GM21528 (cell line): ENCODE measurements at regions not wholly inside any gene's neighbourhood (a gene's known extent, or its start where the extent isn't known, plus 50 kb on each side); places are given as distances from the start of the nearest gene placed in this dataset.

Source experiments
- ATAC-seq: cut with Tn5 transposase; IDR thresholded peaks from one replicate; pipeline ENCODE4 v1.9.1; 2021; ENCODE audit warnings: mild to moderate bottlenecking, moderate library complexity; ENCODE audit not compliant: unreplicated experiment, low FRiP score

DNA sequence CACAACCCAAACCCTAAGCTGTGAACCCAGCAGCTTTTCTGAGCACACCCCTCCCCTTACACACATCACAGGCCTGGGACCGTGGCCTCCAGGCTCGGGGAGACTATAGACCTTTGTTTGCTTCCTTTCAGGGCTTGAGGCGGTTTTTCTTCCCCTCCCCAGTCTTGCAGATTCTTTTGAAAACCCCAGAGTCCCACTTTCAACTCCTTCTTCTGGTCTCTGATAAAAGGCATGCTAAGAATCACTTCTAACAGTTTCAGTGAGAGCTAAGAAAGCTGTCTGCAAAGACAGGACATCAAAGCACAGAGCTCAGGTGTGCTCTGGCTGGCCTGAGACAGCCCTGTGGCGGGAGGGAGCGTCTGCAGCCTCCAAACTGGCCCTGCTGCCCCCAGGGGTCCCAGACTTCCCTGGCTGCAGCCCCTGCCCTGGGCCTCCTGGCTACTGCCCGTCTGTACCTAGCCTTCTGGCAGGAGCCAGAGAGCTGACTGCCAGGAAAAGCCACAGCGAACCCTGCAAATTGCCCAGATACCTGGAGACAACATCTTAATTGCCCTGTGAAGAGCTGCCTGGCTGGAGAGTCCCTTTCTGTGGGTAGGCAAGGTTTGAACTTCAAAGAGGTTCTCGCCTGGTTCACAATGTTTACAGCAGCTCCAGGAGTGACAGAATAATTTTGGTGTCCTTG lies 138.9 kb downstream of the GADD45G start:
- ATAC-seq: peak; percentile 52

DNA sequence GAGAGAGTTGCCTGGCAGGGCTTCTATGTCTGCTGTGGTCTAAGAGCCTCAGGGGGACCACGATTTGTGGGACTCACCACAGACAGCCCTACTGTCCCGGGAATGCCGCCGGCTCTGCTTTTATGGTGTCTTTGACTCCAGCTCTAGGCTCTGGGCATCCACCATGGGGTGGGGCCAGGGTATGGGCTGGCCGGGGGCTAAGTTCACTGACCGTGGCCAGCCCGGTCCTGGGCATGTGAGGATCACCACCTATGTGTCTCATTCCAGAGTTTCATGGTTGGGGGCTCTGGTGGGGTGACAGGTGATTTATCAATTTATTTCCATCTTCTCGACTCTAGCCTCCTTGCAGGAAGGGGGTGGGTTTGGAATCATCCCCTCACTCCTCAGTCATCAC lies 139.4 kb downstream of the GADD45G start:
- ATAC-seq: no peak

DNA sequence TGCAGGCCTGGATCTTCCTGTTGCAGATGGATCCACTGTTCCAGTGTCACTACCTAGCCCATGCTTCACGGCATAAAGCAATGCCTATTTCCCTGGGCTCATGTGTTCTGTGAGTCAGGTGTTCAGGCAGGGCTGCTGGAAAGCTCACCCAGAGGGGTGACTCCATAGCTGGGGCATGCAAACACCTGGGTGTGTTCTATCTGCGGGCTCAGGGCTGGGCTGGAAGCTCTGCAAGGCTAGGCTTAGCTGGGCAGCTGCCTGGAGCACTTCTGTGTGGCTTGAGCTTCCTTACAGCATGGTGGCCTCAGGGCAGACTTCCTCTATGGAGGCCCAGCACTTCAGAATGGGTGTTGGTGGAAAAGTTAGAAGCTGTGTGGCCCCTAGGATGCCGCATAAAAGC lies 139.9 kb downstream of the GADD45G start:
- ATAC-seq: no peak

DNA sequence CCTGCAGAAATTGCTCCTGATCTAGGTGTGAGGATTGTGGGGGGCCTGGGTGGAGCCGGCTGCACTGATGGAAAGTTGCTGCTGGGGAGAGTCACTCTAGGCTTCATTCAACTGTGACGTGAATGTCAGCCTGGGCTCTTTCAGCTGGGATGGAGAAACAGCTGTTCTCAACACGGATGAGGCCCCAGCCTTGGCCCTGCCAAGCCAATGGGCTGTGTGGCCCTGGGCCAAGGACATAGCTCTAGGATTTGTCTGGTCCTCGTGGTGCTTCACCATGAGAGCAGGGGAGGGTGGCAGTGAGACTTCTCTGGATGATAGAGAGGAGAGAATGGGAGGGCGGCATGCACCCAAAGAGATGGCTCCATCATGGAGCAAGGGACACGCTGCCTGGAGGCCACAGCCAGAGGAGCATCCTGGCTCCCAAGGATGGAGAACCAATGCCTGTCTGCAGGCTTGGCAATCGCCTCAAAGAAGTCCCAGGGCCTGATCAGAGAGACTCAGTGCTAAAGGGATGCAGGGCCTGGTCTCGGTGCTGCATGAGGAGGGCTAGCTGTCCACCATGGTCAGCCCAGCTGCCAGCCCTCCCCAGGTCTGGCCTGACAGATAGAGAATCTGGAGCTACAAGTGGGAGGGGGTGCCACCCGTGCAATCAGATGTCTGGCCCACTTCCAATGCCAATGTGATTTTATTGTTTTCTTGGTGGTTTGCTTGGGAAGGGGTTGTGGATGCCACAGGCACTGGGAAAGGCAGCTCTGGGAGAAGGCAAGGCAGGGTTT lies 141.0 kb downstream of the GADD45G start:
- ATAC-seq: no peak

DNA sequence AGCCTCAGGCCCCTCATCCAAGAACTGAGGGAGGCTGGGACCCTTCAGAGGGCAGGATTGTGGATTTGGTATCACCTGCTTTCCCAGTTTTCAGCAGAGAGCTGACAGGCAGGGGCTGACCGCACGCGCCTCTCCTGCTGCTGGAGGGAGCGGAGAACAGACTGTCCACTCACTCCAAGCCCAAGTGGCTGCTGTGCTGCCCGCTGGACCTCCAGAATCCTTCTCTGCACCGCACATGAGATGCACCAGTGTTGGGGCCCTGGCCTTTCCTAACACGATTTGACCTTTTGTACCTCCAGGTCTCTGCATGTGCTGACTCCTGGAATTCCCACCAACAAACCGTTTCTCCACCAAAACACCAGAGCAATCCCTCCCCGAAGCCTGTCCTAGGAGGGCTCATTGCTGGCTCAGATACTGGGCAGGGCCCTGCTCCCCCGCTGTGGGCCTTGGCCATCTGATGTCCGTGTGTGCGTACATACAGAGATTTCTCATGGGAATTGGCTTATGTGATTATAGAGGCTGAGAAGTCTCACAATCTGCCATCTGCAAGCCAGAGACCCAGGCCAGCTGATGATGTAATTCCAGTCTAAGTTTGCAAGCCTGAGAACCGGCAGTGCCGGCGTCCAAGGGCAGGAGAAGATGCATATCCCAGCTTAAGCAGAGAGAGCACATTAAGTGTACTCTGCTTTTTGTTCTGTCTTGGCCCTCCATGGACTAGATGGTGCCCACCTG lies 141.7 kb downstream of the GADD45G start:
- ATAC-seq: no peak

DNA sequence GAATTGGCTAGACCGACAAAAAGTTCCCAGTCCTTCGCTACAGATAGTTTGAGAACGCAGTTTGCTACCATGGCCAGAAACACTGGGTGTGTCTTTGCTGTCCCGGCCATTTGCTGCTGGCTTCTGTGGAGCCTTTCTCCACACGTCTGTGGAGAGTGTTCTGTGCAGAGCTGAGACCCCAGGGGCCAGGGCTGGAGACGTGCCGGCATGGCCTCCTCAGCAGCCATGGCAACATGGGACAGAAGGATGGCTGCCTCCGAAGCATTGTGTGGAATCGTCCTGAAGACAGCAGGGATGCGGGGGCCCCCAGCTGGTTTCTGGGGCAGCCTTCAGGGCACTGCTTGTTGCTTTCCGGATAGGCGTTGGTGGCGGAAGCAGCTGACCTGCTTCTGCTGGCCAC lies 142.8 kb downstream of the GADD45G start:
- ATAC-seq: no peak

DNA sequence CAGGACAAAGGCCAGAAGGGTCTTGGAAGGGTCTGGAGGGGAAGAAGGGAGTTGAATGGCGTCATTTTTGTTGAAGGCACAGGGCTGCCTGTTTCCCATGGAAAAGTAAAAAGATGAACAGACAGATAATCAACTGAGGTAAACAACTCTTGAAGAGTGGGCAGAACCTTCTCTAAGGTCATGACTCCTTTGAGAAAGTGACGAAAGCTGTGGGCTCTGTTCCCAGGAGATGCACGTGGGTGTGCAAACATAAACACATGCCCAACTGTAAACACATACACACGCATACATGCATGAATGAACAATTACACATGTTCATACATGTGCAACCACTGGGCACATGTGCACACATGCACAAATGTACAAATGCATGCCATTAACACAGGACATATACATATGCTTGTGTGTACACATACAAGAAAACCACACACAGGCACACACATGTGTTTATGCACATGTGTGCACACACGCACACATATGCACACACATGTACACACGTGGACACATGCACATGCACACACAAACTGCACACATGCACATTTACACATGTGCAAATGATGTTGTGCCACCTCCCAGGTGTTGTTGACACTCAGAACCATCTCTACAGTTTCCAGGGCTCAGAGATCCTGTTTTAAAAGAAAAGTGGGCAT lies 143.3 kb downstream of the GADD45G start:
- ATAC-seq: no peak

DNA sequence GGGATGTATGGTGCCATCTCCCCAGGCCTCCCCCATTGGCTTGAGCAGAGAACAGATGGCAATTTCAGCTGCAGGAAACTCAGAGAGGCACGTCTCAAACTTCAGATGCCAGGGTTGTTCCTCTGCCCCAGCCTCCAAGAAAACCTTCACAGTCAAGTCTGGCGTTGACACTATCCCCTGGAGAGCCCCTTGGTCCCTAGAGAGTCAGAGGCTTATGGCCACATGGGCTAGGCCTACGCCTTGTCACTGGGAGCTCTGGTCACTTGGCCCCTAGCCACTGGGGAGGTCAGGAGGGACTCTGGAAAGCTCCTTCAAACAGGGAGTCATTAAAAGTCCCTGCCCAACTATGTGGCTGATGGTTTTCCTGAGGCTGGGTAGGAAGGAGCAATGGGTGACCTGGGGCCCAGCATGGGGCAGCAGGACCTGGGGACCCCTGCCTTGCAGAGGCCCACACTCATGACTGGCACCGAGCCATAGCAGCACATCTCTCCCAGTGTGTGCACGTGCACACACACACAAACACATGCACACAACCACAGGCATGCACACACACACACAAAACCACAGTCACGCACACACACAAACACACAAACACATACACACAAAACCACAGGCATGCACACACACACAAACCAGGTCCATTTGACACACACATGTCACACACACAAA lies 144.2 kb downstream of the GADD45G start:
- ATAC-seq: no peak

DNA sequence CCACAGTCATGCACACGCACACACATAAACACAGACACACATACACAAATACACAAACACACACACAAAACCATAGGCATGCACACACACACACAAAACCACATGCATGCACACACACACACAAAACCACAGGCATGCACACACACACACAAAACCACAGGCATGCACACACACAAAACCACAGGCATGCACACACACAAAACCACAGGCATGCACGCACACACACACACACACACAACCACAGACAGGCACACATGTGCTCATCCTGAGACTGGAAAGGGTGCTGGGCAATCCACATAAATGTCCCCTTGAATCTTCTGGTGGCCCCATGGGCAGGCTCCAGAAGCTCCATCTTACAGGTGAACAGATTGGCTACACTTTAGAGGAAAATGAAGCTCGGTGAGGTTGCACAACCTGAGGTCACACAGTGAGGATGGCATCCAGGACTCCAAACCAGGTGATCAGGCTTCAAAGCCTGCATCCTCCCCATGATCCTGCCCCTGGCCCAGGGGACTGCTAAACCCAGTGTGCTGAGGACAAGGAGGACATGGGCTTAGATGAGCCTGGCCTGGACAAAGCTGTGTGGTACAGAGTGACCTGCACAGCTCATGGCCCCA lies 144.8 kb downstream of the GADD45G start:
- ATAC-seq: no peak

DNA sequence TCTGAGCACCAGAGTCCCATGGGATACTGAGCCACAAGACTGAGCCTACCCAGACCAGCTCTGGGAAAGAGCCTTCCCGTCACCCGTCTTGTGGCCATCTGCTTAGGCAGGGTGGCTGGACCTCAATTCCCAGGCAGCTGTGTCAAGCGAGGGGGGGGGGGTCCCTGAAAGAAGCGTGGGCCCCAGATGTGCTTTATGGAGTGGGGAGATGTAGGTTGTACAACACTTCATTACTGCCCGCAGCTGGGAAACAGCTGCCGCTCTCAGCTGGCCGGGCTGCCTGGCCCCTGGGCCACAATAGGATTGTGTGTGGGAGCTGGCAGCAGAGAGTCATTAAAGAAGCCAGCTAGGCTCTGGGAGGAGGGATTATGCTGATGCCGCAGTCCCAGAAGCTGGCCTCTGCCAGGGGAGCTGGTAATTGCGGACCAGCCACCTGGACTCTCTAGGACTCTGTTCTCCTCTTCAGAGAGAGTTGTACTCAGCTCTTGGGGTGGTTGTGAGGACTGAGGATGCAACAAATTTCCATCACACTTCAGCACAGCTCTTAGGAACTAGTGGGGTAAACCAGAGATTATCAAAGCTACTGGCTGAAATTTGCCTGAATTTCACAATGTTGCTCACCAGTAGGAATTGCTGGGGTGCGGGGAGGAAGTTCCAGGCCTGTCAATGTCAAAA lies 145.4 kb downstream of the GADD45G start:
- no peak for ATAC-seq

DNA sequence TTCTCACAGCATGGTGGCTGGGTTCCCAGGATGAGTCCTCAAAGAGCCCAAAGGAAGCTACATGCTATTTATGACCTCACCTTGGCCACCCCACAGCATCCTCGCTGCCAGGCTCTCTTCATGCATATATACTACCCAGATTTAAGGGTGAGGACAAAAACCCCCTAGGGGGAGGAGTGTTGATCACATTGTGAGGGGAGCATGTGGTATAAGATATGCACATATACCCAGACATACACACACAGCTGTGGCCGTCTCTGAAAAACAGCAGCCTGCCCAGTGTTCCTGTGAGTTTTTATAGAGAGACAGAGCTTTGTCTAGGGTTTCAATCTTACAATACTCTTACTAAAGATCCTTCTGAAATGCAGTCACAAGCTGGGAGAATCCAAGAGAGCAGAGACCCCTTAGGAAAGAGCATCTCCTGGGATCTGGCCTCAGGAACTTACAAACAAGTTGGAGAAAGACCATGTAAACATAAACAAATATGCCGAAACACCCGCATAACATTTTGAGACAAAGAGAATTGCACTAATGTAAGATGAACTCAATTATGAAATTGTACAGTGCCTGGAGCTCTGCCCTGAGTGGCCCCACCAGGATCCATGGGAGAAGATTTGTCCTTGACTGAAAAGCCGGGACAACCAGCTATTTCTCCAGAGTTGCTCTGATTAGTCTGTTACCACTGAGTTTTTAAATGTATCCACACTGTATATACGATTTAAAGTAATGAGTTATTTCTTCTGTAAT lies 146.4 kb downstream of the GADD45G start:
- ATAC-seq: no peak

DNA sequence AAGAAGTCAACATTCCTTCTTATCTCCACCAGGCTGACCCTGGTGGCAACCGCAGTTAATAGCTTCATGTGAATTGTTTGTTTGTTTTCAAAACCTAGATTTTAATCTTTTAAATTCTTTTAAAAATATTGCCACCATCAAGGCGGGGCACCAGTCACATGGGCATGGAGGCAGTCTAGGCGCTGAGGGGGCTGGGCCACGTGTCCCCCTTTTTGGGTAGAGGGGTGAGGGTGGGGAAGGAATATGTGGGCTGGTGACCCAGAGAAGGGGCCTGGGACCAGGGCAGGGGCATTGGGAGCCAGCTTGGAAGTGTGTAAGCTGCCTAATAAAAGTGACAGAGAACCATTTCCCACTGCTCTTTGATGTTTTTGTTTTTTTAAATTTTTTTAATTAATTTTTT lies 147.3 kb downstream of the GADD45G start:
- ATAC-seq: no peak

DNA sequence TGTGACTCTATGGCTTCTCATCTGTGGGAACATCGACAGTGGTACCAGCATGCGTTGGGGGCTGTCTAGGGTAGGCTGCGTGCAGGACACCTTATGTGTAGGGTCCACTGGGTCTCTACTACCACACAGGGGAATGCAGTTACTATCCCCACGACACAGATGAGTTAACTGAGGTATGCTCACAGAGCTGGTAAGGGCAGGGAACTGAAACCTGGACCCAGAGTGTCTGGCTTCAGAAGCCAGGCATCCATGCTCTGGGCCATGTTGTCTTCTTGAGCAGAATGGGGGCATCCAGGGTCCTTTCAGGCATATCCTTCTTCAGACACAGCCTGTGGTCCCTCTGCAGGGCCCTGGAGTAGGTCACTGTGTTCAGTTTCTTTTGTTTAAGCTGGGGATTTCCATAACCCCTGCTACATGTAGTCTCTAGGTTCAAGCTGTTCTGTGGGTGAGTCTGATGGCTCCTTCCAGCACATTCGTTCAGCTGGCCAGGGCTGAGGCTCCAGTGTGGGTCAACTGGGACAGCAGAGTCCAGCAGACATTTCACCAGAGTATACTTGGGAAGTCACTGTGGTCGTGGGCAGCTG lies 148.8 kb downstream of the GADD45G start:
- no peak for ATAC-seq

DNA sequence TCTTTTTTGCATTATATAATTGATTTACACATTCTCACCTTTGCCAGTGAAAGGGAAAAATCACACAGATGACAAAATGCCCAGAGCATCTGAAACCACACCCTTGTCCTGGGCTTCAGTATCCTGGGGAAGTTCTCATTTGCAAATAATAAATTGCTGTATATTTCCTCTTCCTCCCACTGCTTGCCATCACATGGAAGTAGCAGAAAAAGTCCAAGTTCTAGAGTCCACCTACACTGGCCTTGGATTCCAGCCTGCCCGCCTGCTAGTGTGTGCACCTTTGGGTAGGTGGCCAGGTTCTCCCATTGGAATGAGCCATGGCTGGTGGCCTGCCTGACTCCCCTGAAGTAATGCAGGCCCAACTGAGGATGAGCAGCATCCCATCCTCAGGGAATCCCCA lies 149.4 kb downstream of the GADD45G start:
- ATAC-seq: no peak

DNA sequence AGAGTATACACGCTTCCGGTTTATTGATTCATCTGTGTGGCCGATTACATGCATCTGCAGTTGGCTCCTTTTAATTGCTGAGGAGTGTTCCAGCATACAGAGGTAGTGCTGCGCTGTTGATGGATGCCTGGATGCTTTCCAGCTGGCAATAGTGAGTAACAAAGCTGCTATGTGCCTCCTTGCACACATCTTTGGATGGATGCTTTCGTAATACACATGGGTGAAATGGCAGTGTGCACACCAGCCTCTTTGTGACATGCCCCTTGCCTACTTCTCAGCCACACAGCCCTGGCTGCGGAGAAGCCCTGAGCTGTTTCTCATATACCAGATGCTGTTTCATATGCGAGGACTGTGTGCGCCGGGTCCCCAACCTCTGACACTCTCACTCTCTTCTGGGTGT lies 151.0 kb downstream of the GADD45G start:
- no peak for ATAC-seq

DNA sequence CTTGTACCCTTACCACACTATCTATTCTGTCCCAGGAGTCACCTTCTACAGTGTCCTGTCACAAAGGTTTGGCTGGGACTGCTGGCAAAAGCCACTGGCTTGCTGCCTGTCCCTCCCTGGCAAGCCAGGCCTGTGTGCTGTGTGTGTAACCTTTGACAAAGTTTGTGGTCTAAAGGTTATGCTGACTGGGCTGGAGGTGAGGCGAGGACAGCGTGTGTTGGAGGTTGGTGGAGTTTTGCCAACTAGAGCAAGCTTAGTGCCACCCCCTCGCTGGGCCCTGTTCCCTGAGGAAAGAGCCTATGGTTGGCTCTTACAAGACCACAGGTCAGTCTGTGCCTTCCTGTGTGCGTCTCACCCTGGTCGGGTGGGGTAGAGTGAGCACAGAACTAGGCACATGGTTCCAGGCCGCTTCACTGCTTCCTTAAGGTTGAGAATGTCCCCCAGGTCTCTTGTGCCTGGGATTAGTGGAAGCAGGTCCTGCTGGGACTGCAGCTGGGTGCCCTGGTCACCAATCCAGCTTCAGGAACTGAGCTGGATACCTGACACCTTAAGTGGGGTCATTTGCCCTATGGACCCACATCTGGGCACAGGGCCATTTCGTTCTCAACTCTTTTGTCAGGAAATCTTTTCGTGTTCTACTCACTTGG lies 152.2 kb downstream of the GADD45G start:
- no peak for ATAC-seq

DNA sequence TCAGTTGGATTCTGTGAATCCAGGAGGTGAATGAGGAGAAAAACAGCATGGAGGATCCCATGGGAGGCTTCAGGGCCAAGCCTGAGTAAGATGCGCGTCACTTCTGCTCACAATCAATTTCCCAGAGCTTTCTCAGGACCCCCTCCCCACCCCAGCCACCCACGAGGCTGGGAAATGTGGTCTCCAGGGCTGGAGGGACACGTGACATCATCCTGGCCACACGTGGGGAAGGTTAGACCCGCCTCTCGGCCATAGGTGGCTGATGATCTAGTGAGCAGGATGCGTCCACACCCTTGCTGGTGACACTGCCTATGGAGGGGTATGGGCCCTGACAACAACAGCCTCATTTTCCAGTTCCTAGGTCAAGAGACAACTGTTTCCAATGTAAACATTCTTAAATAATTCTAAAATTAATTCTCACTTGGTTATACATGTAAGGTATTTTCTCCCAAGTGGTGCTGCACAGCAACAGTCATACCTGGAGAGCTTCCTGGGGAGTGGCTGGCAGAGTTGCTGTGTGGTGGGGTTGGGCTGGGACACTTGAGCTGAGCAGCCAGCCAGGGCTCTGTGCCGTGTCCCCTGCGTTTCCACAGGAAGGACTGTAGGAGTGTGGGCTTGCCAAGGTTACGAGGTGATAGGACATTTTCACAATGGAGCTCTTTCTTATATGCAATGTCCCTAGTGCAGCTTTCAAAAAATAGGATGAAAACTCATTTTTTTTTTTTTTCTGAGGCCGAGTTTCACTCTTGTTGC lies 153.1 kb downstream of the GADD45G start:
- no peak for ATAC-seq
